HG03439 (cell line): ENCODE measurements at regions not wholly inside any gene's neighbourhood (a gene's known extent, or its start where the extent isn't known, plus 50 kb on each side); places are given as distances from the start of the nearest gene placed in this dataset.
"Not testable (repeated sequence)": the region's sequence is repeated elsewhere in the genome, so short reads cannot be mapped to it uniquely, and the experiment has no call there.

Source experiments
- ATAC-seq: cut with Tn5 transposase; IDR thresholded peaks from one replicate; pipeline ENCODE4 v1.9.1; 2021; ENCODE audit warnings: mild to moderate bottlenecking, moderate library complexity; ENCODE audit not compliant: unreplicated experiment

DNA sequence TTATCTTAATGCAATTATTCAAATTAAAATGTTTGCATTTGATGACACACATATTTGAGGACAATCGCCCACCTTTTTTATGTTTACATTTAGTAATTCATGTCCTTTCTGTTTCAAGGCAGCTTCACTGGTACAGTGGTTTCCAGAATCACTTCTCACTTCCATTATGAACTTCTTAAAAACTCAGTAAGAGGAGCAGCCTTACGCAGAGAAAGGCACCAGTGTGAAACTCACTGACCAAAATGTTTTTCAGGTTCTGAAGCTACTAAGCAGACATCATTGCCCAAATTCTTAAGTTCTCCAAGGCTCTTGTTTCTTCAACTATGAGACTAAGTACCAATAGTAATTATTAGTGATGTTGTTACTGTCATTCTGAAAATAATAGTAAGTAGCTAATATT, 353.1 kb upstream of the CXADR start:
- no peak for ATAC-seq

DNA sequence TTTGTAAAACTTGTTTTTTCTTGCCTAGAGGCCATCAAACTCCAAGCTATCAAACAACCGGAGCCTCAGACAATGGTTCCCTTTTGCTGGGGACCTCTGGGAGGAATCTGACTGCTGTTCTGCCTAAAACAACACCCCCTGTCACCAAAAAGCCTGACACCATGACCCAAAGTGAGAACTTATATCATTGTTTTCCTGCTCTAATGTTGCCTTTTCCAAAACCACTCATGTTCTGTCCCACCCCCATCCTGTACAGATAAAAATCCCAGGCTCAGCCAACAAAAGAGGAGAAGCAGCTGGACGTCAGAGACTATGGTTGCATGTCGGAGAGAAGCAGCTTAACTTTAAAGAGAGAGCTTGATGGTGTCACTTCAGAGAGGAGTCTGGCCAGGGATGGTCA, 327.2 kb upstream of the CXADR start:
- no peak for ATAC-seq

DNA sequence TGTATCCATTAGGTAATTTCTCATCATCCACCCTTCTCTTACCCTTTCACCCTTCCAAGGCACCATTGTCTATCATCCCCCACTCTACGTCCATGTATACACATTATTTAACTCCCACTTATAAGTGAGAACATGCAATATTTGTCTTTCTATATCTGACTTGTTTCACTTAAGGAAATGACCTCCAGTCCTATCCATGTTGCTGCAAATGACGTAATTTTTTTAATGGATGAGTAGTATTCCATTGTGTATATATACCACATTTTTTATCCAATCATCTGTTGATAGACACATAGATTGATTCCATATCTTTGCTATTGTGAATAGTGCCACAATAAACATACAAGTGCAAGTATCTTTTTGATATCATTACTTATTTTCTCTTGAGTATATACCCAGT, 322.9 kb upstream of the CXADR start:
- ATAC-seq = no peak

DNA sequence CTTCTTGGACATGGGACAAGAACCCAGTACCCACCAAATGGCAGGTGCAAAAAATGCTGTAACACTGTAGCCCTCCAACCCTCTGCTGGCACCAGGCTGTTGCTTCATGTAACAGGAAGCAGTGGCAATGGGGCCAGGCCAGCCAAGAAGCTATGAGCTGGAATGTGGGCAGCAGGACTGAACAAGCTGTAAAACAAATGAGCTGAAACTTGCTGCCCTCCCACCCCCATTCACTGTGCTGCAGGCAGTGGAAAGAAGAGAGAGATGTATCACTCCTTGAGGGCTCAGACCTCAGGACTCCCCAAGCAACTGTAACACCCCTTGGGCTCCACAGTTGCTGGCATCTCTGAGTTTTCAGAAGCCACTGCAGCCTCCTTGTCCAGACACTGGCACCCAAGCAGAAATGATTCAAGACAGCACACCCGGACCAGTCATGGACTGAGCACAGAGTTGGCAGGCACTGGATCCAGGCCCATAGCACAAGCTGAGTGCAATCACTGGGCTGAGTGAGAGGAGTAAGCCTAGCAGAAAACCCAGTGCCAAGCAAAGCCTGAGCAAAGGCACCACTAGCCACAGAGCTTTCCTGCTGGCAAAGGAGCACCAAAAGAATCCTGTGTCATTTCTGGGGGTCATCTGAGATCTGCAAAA, 321.4 kb upstream of the CXADR start:
- no peak for ATAC-seq

DNA sequence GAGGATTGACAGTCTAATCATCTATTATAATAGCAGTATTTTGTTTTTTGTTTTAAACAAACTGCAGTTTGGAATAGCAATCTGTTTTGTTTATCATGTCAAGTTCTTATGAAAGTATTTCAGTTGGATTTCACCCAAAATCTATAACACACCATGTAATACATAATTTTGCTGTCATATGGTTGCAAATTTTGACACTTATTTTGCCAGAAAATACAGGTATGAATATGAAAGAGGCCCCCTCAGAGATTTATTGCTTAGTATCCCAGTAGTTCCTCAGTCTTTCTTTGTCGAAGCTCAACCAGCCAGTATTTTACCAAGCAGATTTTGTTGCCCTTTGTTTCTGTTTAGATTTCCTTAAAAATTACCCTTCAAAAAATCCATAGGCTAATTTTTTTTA, 317.5 kb upstream of the CXADR start:
- no peak for ATAC-seq

DNA sequence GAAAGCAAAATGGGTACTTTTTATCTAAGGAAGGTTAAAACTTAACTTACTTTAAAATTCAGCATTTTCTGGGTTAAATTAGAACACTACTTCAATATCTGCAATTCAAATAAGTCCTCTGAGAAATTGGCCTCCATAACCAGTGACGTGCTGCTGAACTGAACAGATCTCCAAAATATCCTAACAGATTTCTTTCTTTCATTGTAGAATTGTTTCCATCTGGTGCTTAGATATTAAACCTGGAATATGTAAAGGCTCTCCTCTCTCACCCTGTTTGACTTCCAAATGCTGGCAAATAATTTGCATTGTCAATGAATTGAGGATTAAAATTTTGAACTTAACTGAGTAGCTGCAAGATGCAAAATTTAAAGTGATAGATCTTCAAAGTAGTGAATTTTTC, 316.9 kb upstream of the CXADR start:
- ATAC-seq = no peak

DNA sequence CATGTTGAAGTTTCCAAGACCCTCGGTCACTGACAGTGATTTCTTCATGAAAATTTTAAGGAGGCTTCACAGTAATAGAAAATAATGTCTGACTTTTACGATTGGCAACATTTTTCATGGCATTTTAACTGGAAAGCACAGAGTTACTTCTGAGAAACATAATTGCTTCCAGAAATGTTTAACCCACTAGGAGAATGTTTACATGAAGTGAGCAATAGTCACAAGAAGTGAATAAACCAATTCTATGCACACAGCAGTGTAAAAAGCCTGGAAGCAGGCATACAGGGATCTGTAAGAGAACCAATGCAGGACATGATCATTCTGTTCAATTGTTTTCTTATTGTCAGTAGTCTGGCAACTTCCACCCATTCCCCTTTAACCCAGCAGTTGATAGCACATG, 316.2 kb upstream of the CXADR start:
- ATAC-seq = no peak

DNA sequence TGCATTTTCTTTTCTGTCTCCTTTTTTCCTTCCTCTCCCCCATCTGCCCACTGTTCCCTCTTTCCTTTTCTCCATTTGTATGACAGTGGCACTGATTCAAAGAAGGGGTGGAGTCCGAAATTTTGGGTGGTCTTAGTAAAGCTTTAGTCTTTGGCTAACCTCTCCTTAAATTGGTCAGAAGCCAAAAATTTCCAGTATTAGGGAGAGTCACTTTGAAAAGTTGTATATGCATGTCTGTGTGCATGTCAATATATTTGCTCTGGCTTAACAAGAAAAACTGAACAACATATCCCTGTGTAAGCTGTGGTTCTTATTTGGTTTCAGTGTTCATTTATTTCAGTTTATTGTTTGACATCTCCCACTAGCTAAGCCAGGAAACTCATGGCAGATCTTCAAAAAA, 314.8 kb upstream of the CXADR start:
- ATAC-seq = no peak

DNA sequence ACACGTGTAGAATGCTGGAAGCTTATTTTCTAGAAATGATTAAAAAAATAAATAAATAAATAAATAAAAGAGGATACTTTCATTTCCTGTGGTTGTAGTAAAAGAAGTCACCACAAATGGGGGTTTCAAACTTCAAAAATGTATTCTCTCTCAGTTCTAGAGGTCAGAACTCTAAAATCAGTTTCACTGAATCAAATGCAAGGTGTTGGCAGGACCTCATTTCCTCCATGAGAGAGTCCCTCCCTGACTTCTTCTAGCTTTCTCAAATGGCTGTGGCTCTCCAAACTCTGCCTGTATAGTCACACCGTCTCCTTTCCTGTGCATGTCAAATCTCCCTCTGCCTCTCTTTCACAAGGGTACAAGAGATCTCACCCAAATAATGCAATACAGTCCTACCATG, 312.6 kb upstream of the CXADR start:
- no peak for ATAC-seq

DNA sequence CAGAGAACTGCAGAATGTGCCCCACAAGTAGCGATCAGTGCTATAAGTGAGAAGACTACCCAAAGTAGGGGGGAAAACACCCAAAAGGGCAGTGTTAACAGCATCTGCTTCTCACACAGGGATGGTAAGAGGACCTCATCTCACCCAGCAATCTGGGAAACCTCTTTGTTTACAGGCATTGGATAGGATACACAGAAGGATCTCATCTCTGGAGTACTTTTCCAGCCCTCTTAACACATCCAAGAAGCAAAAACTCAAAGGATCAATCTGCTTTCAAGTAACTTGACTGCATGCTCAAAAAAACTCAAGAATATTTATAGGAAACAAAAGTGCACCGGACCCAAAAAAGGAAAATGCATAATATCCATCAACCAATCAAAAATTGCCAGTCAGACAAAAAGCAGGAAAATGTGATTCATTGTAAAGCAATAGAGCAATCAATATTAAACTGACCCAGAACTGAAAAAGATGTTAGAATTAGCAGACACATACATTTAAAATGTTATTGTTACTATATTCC, 311.0 kb upstream of the CXADR start:
- no peak for ATAC-seq

DNA sequence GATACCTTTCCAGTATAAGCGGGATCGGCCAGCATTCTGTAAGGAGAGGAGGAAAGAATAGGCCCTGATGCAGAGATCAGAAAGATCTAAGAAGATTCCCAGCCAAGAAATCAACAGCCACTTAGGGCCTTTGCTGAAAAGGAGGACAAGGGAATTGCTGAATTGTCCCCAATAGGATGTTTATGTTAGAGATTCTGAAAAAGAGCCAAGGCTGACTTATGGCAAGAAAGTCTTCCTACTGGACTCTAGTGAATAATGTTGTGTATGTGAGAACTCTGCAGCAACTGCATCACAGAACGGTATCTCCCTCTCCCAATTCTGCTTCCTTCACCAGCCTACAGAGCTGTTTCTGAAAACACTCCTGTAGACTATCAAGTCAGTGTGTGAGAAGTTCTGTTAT, 298.0 kb upstream of the CXADR start:
- ATAC-seq = no peak

DNA sequence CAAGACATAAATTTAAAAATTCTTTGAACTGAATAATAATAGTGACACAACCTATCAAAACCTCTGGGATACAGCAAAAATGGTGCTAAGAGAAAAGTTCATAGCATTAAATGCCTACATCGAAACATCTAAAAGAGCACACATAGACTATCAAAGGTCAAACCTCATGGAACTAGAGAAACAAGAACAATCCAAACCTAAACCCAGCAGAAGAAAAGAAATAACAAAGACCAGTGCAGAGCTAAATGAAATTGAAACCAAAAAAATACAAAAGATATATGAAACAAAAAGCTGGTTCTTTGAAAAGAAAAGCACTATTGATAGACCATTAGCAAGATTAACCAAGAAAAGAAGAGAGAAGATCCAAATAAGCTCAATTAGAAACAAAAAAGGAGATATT, 293.8 kb upstream of the CXADR start:
- not testable (repeated sequence) for ATAC-seq

DNA sequence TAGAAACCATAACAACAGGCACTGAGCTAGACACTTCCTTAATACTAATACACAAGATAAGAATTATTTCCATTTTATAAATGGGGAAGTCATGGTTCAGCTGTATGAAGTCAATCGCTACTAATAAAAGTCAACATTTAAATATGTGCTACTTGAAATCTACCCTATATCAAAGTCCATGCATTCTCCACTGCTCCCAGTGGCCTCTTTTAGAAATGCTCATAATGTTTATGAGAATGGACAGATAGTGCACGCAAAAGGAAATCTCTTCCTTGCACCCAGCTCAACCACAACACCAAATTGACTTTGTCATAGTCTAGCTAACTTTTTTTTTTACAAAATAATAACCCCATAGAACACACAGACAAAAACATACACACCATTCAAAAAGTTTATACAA, 281.7 kb upstream of the CXADR start:
- no peak for ATAC-seq

DNA sequence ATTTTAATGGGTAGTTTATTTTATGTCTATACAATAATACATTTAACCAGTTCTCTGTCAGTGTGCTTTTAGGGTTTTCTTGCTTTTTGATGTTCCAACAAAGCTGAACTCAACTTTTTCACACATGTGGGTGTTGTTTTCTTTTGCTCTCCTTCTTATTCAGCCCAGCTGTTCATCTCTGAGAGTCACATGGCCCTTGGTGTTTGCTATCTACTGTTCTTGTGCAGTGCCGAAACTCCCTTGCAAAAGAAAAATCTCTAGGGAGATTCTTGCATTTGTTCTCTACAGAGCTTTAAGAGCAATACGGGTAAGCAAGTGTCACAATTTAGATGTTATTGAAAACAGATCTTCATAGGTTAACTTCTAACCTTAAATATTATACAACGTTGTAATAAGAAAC, 281.1 kb upstream of the CXADR start:
- ATAC-seq = no peak

DNA sequence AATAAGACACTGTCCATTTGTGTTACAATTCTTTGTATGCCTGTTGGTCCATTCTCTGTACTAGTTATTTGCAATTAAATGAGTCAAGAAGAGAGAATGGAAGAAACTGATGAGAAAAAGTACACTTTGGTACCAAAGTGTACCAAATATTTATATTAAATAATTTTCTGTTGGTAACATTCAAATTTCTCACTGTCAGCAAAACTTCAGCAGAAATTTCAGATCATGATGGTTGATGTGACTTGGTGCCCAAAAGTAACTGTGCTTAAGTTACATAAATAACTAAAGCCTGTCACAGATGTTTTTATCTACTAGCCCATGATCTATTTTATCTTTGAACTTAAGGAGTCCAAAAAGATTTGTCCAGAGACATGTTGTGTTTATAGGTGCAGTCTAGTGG, 274.4 kb upstream of the CXADR start:
- no peak for ATAC-seq

DNA sequence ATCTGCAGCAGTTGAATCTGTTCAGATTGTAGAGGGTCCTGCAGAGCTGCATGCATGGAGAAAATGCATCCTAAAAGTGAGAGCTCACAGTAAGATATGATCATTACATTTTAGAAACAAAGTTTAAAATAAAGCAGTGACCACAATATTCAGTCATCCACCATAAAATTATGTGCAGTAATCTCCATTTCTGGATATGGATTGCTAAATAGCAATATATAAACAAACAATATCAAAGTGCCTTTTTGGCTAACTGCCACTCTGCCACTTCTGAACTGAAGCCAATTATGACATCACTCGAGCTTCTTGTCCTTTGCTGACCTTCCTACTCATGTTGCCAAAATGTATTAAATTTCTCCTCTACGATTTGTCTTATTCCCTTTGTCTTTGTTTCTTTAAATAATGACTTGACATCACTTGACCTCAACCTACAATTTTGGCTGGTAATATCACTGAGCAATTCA, 262.0 kb upstream of the CXADR start:
- ATAC-seq = no peak

DNA sequence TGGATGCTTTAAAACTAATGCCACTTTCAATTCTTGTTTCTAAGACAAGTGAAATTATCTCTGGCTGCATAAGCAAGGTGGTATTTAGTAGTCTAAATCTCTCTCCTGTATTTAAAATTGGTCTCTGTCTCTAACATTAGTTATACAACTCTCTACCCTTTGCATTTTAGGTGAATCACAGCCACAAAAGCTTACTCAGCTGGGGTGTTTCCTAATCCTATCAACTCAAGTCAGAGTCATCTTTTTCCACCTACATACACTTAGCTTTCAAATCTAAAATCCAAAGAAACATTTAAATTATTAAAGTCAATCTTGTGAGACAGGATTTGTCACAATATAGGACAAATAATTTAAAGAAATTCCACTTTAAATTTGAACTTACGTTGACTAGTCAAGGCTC, 255.1 kb upstream of the CXADR start:
- no peak for ATAC-seq

DNA sequence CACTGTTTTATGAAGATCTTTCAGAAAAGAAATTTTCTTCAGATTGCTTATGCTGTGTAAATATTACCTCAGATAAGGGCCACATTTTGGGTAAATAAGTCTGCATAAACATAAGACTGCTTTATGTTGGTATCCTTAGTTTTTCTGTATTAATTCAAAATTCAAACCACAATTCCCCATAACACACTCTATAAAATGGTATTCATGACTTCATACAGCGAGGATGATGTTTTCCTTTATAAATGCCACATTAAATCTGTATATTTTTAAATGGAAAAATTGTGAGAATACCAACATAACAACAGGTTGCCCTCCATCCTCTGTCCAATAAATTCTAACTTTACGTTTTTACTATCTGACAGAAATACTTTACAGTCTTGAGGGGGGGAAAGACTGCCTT, 248.7 kb upstream of the CXADR start:
- no peak for ATAC-seq

DNA sequence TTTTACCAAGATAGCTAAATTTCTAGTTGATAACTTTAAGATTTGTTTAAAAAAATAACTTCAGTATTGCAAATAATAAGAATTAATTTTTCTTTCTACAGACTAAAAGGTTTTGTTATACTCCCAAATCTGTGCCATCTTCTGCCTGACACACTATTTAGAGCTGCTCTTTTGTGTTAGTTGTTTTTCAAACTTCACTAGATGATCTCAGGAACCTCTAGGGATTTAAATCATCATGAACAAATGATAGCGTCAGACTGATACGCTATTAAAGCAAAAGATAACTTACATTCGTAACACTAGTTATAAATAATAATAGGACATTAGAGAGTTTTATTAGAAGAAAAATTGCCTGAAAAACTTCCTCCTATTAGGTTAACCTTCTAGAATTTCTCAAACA, 243.1 kb upstream of the CXADR start:
- ATAC-seq = no peak

DNA sequence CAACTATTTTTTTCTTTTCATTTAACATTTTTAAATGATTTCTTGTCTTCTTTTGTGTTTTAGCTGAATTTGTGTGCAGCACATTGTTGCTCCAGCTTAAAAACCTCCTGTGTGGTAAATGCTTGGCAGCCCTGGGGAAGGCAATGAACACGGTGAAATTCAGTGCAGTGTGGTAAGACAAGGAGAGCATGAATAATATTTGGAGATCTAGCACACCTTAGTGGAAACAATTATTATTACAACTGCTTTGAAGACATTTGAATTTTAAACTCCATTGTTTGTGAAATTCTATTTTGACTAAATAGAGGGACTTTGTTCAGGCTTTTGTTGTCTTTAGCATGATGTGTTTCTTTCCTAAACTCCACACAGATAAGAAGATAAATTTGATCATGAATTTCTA, 242.6 kb upstream of the CXADR start:
- ATAC-seq = no peak

DNA sequence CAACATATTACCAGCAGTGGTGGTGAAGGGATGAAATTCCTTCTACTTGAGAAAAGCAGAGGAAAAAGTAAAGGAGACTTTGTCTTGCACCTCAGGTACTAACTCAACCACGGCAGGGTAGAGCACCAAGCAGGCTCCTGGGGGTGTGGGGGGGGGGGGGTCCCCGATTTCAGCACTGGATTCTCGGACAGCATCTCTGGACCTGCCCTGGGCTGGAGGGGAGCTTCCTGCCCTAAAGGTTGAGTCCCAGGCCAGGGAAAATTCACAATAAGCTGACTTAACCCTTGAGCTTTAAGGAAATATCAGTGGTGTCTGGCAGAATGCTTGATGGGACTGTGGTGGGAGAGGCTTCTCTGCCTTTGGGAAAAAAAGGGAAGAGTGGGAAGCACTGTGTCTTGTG, 233.2 kb upstream of the CXADR start:
- ATAC-seq = no peak

DNA sequence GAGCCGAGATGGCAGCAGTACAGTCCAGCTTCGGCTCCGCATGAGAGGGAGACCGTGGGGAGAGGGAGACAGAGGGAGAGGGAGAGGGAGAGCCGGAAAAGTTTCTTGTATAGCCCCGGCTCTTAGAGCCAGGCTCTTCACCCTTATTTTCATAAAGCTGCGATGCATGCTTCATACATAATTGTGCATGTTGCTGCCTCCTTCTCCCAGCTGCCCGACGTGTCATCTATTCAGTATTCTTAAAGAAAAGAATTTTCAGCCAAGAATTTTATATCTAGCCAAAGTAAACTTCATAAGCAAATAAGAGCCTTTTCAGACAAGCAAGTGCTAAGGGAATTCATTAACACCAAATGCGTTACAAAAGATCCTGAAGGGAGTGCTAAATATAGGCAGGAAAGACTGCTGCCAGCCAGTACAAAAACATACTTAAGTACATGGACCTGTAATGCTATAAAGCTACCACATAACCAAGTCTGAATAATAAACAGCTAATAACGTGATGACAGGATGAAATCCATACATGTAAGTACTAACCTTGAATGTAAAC, 219.8 kb upstream of the CXADR start:
- ATAC-seq = not testable (repeated sequence)

DNA sequence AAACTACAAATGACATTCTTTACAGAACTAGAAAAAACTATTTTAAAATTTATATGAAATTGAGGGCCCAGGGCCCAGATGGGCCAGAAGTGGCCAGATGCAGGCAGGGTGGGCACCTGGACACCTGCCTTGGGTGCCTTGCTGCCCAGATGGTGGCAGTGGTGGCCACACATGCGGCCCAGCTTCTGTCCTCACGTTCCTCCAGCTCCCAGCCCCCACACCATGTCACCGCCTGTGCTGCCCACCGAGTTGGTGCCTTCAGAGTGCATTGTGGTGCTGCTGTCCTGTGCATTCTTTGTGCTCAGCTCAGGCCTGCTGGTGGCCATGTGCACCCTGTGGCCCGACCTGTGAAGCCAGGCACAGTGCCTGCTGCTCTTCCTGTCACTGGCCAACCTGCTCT, 216.8 kb upstream of the CXADR start:
- no peak for ATAC-seq
